ENCODE measurements at regions not wholly inside any gene's neighbourhood (a gene's known extent, or its start where the extent isn't known, plus 50 kb on each side); places are given as distances from the start of the nearest gene placed in this dataset.

GRCh38 chr6:153852034-153852433, 187.0 kb upstream of the OPRM1 start:
- DNase-seq, result no peak
- no peak overlapping the region for H3K4me3 ChIP-seq
- H3K36me3 ChIP-seq, result no peaks in the 10 kb centered on the region
- no peaks in the 10 kb centered on the region for H3K4me1 ChIP-seq
- H3K9me3 ChIP-seq, result peaks cover 0 to 13% (median 5%) of the 10 kb centered on the region in 8 donors
- H3K27me3 ChIP-seq (replicated peaks in 1 of 7), result no peaks in the 10 kb centered on the region
- intact Hi-C loops (cut with DNase I; ENCODE audit: low total_unique reads), result no loop called here
- WGBS, 5 donors, result 83 to 92% (median 90%) methylated on average over 3 of the region's 3 CpGs
- no peak for TF ChIP-seq POLR2A (IDR thresholded peaks at IDR 0.05)
- TF ChIP-seq CTCF (IDR thresholded peaks at IDR 0.05 in 8 of 11, conservative IDR thresholded peaks at IDR 0.05 in 3 of 11), result no peak
- TF ChIP-seq POLR2AphosphoS5 (IDR thresholded peaks at IDR 0.05), result no peak
- no peak overlapping the region for H3K27ac ChIP-seq

GRCh38 chr6:153849072-153849779, 189.8 kb upstream of the OPRM1 start:
- no peaks in the 10 kb centered on the region for H3K36me3 ChIP-seq
- H3K9me3 ChIP-seq, result peaks cover 0 to 4% (median 0%) of the 10 kb centered on the region in 8 donors
- no peak overlapping the region for H3K4me3 ChIP-seq
- H3K27me3 ChIP-seq (replicated peaks in 1 of 7), result no peaks in the 10 kb centered on the region
- H3K27ac ChIP-seq, result no peak overlapping the region
- H3K4me1 ChIP-seq, result no peaks in the 10 kb centered on the region
- no peak for DNase-seq
- intact Hi-C loops (cut with DNase I; ENCODE audit: low total_unique reads), result no loop called here
- WGBS, 5 donors, result 76 to 100% (median 81%) methylated on average over 1 of the region's 1 CpG
- no peak for TF ChIP-seq CTCF (IDR thresholded peaks at IDR 0.05 in 8 of 11, conservative IDR thresholded peaks at IDR 0.05 in 3 of 11)

GRCh38 chr6:153843420-153843819, 195.6 kb upstream of the OPRM1 start:
- Histone ChIP-seq H3K27ac (no peak overlapping the region), H3K27me3 (replicated peaks in 1 of 7) (no peaks in the 10 kb centered on the region), H3K36me3 (no peaks in the 10 kb centered on the region), H3K4me3 (no peak overlapping the region), H3K9me3 (peaks cover 0 to 3% (median 0%) of the 10 kb centered on the region in 8 donors), H3K4me1 (no peaks in the 10 kb centered on the region)
- DNase-seq, result no peak
- intact Hi-C loops (cut with DNase I; ENCODE audit: low total_unique reads), result no loop called here
- TF ChIP-seq POLR2AphosphoS5 (IDR thresholded peaks at IDR 0.05), result no peak
- 65 to 82% (median 70%) methylated on average over 4 of the region's 4 CpGs for WGBS, 5 donors

- peaks cover 0 to 3% (median 0%) of the 10 kb centered on the region in 8 donors for H3K9me3 ChIP-seq
- H3K27me3 ChIP-seq (replicated peaks in 1 of 7), result no peaks in the 10 kb centered on the region
- TF ChIP-seq POLR2A (IDR thresholded peaks at IDR 0.05) (no peak), POLR2AphosphoS5 (IDR thresholded peaks at IDR 0.05) (no peak), CTCF (IDR thresholded peaks at IDR 0.05 in 8 of 11, conservative IDR thresholded peaks at IDR 0.05 in 3 of 11) (no peak)
- H3K27ac ChIP-seq, result no peak overlapping the region
- H3K4me3 ChIP-seq, result no peak overlapping the region
- no peaks in the 10 kb centered on the region for H3K36me3 ChIP-seq
- WGBS, 5 donors, result 77 to 89% (median 86%) methylated on average over 9 of the region's 9 CpGs
- no peaks in the 10 kb centered on the region for H3K4me1 ChIP-seq
- intact Hi-C loops (cut with DNase I; ENCODE audit: low total_unique reads), result no loop called here
- DNase-seq, result no peak
Observed at GRCh38 chr6:153842491-153842890, 196.5 kb upstream of the OPRM1 start.
